Ovary (tissue), 7 donors: ENCODE measurements at regions not wholly inside any gene's neighbourhood (a gene's known extent, or its start where the extent isn't known, plus 50 kb on each side); places are given as distances from the start of the nearest gene placed in this dataset.

Source experiments
- DNase-seq, 5 donors: peaks; one replicate each; pipeline ENCODE4 v3.0.0-alpha.2; 2019 to 2020
- H3K27ac ChIP-seq, 2 donors: fragments of 200-600 bp; one replicate each; pipeline versions ENCODE4 v1.5.1 to v1.8.0; 2019 to 2022
- H3K27me3 ChIP-seq: fragments of 200-600 bp; one replicate; pipeline ENCODE4 v1.8.0; 2022
- H3K36me3 ChIP-seq: fragments of 200-600 bp; sonication (generic); one replicate; pipeline ENCODE4 v1.5.1; 2019
- H3K4me1 ChIP-seq: one replicate; pipeline ENCODE4 v1.8.1; 2013; ENCODE audit warnings: mild to moderate bottlenecking, moderate library complexity; ENCODE audit not compliant: insufficient read depth
- H3K4me3 ChIP-seq: fragments of 200-600 bp; sonication (generic); one replicate; pipeline ENCODE4 v1.5.1; 2017
- H3K9me3 ChIP-seq, 2 donors: fragments of 200-600 bp in 1 of 2; sonication (generic) in 1 of 2; one replicate each; pipeline versions ENCODE4 v1.5.1 to v1.8.1; 2013 to 2019; ENCODE audit warnings: mild to moderate bottlenecking in 1 of 2, moderate library complexity in 1 of 2
- EP300 ChIP-seq: sonication (generic); formaldehyde crosslinking; IDR thresholded peaks from one replicate; pipeline ENCODE4 v1.6.1; 2017; ENCODE audit warnings: antibody characterized with exemption
- POLR2A ChIP-seq: fragments of 450-650 bp; IDR thresholded peaks from one replicate; pipeline ENCODE4 v1.6.1; 2017; ENCODE audit warnings: antibody characterized with exemption, mild to moderate bottlenecking, moderate library complexity
- WGBS, 3 donors: extraction: QIAGEN DNeasy Blood & Tissue Kit in 1 of 3; methylation state at CpG; one replicate each; pipeline versions ENCODE4 v1.1.5 to v1.1.7; 2013 to 2017; 5-methylcytosine and 5-hydroxymethylcytosine counted together
- intact Hi-C, 4 donors: fragments of 100-400 bp; cut with DNase I; formaldehyde crosslinking; loops; one replicate each; pipeline versions ENCODE4 v1.11.0 to v1.15.1; 2022 to 2023
- TF ChIP-seq, protein P1 (sequence below), 3 donors: fragments of 450-650 bp in 2 of 3; fragments of 200-600 bp in 1 of 3; IDR thresholded peaks; one replicate each; pipeline versions ENCODE4 v1.5.1 to v1.8.0; 2016 to 2022; ENCODE audit warnings: antibody characterized with exemption in 3 of 3, mild to moderate bottlenecking in 1 of 3
- donor health status: DM: no; HTN: no; CAD: no; lungs with moderate emphysema.
- donor health status: DM: no; HTN: no; CAD: no.
- donor health status: Bipolar disorder and iron deficiency.
- donor health status: DM: no; HTN: no; CAD: no.
- donor health status: DM: yes; HTN: yes; CAD: no.

DNA sequence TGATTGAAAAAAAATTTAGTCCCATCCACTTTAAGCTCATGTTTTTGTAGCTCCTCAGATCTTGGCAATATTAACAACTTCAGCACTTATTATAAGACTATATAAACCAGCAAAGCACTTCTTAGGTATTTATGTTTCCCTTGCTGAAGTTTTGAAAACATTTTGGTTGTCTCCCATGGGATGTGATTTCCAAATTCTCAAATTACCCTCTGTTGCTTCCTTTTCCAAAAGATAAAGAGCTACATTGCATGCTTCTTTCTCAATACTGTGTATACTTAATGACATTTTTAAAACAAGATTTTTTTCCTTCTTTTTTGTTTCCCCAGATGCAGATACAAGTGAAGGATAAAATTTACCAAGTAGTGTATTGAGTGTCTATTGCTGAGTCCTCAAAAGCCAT is 567.1 kb downstream of the CSNK1G3 start:
- Histone ChIP-seq H3K4me1 (no peaks in the 10 kb centered on the region), H3K27ac (no peak overlapping the region), H3K9me3 (no peaks in the 10 kb centered on the region), H3K27me3 (no peaks in the 10 kb centered on the region), H3K4me3 (no peak overlapping the region), H3K36me3 (no peaks in the 10 kb centered on the region)
- intact Hi-C loops, result no loop called here
- TF ChIP-seq, protein P1, sequence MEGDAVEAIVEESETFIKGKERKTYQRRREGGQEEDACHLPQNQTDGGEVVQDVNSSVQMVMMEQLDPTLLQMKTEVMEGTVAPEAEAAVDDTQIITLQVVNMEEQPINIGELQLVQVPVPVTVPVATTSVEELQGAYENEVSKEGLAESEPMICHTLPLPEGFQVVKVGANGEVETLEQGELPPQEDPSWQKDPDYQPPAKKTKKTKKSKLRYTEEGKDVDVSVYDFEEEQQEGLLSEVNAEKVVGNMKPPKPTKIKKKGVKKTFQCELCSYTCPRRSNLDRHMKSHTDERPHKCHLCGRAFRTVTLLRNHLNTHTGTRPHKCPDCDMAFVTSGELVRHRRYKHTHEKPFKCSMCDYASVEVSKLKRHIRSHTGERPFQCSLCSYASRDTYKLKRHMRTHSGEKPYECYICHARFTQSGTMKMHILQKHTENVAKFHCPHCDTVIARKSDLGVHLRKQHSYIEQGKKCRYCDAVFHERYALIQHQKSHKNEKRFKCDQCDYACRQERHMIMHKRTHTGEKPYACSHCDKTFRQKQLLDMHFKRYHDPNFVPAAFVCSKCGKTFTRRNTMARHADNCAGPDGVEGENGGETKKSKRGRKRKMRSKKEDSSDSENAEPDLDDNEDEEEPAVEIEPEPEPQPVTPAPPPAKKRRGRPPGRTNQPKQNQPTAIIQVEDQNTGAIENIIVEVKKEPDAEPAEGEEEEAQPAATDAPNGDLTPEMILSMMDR (IDR thresholded peaks at IDR 0.05), result no peak
- TF ChIP-seq POLR2A (no peak), EP300 (no peak)
- DNase-seq, result no peak

DNA sequence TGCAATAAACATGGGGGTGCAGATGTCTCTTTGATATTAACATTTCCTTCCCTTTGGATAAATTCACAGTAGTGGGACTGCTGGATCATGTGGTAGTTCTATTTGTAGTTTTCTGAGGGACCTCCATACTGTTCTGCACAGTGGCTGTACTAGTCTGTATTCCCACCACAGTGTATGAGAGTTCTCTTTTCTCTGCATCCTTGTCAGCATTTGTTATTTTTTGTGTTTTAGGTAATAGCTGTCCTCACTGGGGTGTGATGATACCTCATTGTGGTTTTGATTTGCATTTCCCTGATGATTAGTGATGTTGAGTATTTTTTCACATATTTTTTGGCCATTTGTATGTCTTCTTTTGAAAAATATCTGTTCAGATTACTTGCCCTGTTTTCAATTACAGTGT is 562.5 kb downstream of the CSNK1G3 start:
- H3K9me3 ChIP-seq, result no peaks in the 10 kb centered on the region
- DNase-seq, result no peak
- intact Hi-C loops, result no loop called here

DNA sequence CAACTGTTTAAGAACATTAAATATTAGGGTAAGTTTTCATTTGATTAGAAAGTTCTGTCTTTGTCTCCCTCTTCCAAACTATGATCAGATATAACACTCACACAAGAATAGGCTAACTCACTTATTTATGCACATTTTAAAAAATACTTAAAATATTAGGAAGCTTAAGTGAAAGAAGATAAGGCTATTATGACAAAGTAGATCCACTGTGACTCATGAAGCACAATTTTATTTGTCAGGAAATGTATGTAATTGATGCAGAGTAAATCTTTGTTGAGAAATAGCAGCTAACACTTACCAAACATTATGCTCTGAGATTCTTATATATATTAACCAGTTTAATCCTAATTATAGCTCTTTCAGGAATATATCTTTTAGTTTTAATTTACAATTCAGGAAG is 560.6 kb downstream of the CSNK1G3 start:
- H3K27me3 ChIP-seq, result no peaks in the 10 kb centered on the region
- H3K4me1 ChIP-seq, result no peaks in the 10 kb centered on the region
- TF ChIP-seq, protein P1 (IDR thresholded peaks at IDR 0.05), result no peak
- no peak for TF ChIP-seq EP300
- TF ChIP-seq POLR2A, result no peak
- DNase-seq, result no peak
- no peaks in the 10 kb centered on the region for H3K9me3 ChIP-seq
- no peak overlapping the region for H3K4me3 ChIP-seq
- no peak overlapping the region for H3K27ac ChIP-seq
- intact Hi-C loops, result no loop called here
- no peaks in the 10 kb centered on the region for H3K36me3 ChIP-seq

More for the DNA sequence above, 562.5 kb downstream of the CSNK1G3 start:
- Histone ChIP-seq H3K4me3 (no peak overlapping the region), H3K36me3 (no peaks in the 10 kb centered on the region), H3K27ac (no peak overlapping the region), H3K27me3 (no peaks in the 10 kb centered on the region), H3K4me1 (no peaks in the 10 kb centered on the region)
- TF ChIP-seq, protein P1 (IDR thresholded peaks at IDR 0.05), result no peak
- TF ChIP-seq EP300 (no peak), POLR2A (no peak)

DNA sequence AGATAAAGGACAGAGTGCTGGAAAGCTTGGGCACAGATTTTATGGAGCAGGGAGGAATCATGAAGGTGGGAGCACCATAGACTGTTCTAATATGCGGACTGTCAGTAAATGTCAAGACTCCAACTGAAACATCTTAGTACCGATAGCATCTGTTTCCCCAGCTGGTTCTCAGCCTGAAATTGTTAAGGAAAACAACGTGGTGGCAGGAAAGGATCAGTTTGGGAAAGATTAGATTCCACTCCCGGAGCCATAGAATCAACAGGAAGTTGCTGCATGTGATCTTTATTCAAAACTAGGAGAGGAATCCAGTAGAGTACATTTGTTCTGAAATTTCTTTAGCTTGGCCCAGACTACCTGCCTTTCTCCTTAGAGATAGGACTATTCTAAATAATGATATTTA is 559.1 kb downstream of the CSNK1G3 start:
- Histone ChIP-seq H3K4me3 (no peak overlapping the region), H3K36me3 (no peaks in the 10 kb centered on the region), H3K4me1 (no peaks in the 10 kb centered on the region), H3K27ac (no peak overlapping the region), H3K9me3 (no peaks in the 10 kb centered on the region), H3K27me3 (no peaks in the 10 kb centered on the region)
- intact Hi-C loops, result no loop called here
- WGBS, 3 donors, result 33 to 37% (median 34%) methylated on average over 4 of the region's 4 CpGs
- DNase-seq, result no peak
- TF ChIP-seq, protein P1 (IDR thresholded peaks at IDR 0.05), result no peak
- TF ChIP-seq EP300, result no peak
- no peak for TF ChIP-seq POLR2A

DNA sequence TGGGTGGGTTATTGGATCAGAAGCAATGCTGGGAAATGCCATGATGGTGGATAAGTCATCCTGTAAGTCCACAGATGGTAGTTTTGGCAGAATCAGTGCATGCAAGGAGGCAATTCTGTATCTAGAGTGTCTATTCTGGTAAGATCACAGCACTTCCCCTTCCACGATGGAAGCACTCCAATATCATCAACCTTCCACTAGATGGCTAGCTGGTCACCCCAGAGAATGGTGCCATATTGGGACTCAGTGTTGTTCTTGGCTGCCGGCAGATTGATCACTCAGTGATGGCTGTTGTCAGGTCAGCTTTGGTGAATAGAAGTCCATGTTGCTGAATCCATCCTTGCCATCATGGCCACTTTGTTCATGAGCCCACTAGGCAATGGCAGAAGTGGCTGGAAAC is 553.5 kb downstream of the CSNK1G3 start:
- H3K27me3 ChIP-seq, result no peaks in the 10 kb centered on the region
- no peaks in the 10 kb centered on the region for H3K9me3 ChIP-seq
- no peak overlapping the region for H3K4me3 ChIP-seq
- 94 to 96% (median 95%) methylated on average over 2 of the region's 2 CpGs for WGBS, 3 donors
- H3K27ac ChIP-seq, result no peak overlapping the region
- H3K4me1 ChIP-seq, result no peaks in the 10 kb centered on the region
- no peak for DNase-seq
- no peak for TF ChIP-seq EP300
- TF ChIP-seq POLR2A, result no peak
- TF ChIP-seq, protein P1 (IDR thresholded peaks at IDR 0.05), result no peak
- H3K36me3 ChIP-seq, result no peaks in the 10 kb centered on the region
- intact Hi-C loops, result no loop called here
